Sigmoid colon (tissue), 4 donors: ENCODE measurements at regions not wholly inside any gene's neighbourhood (a gene's known extent, or its start where the extent isn't known, plus 50 kb on each side); places are given as distances from the start of the nearest gene placed in this dataset.

Experiments used
- CTCF ChIP-seq, 4 experiments: fragments of 450-650 bp in 3 of 4; fragments of 200-600 bp in 1 of 4; IDR thresholded peaks; one replicate each; pipeline ENCODE4 v1.5.1; 2016 to 2019; ENCODE audit warnings: antibody characterized with exemption in 4 of 4, mild to moderate bottlenecking in 3 of 4, moderate library complexity in 2 of 4
- POLR2AphosphoS5 ChIP-seq, 4 donors: sonication (generic); formaldehyde crosslinking; IDR thresholded peaks; one replicate each; pipeline ENCODE4 v1.6.1; 2017; ENCODE audit warnings: antibody characterized with exemption in 4 of 4

DNA sequence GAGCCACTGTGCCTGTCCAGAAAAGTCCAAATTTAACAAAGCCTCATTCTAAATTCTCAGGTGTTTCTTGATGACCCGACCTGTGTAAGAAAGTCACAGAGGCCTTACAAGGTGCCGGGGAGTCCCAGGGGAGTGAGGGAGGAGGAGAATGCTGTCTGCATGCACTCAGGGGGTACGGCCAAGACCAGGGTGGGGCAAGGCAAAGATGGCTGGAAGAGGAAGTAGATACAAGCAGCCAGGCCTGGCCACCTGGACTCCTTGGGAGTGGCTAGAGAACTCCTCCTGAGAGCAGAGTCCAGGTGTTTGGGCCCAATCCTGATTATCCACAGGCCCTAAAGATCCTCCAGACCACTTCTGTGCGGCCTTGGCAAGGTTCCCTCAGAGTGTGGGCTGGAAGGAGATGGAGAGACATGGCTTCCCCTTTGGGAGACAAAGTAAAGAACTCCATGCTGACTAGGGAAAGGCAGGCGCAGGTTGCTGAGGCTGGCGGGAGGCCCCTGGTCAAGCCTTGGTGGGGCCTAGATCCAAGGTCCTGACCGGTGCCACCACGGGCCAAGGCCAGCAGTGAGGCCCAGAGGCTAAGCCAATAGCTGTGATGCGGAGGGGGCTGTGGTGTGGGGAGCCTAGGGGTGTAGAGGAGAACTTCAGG is 74.7 kb downstream of the COPS8 start:
- no peak for TF ChIP-seq POLR2AphosphoS5 (IDR thresholded peaks at IDR 0.05)
- TF ChIP-seq CTCF (IDR thresholded peaks at IDR 0.05) = no peak
